ENCODE measurements at regions not wholly inside any gene's neighbourhood (a gene's known extent, or its start where the extent isn't known, plus 50 kb on each side); places are given as distances from the start of the nearest gene placed in this dataset.
"Not testable (repeated sequence)": the region's sequence is repeated elsewhere in the genome, so short reads cannot be mapped to it uniquely, and the experiment has no call there.

DNA sequence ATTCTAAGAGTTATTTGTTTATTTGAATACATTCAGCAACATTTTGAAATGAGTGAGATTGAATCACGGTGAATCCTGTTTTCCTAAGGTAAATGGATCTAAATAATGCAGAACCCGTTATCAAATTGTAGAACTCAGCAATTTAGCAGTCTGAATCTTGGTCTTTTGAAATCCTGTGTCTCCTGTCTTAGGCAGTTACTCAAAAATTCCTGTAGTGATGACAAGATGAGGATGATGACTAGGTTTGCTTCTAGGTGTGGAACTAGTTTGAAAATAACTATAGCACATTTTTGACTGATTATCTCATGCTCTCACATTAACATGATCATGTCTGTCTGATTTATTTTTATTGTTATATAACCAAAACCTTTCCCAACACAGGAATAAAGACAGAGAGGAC lies 115.0 kb downstream of the RAP2B start:
- DNase-seq (ENCODE audit: low spot score): no peak
- Mint-ChIP-seq H3K9me3 (no peaks in the 10 kb centered on the region), H3K4me1 (ENCODE audit: low read depth) (peaks cover 2% of the 10 kb centered on the region), H3K27me3 (ENCODE audit: low read depth) (peaks cover 6% of the 10 kb centered on the region), H3K27ac (no peak overlapping the region), H3K4me3 (no peak overlapping the region), H3K36me3 (ENCODE audit: low read depth) (no peaks in the 10 kb centered on the region)

DNA sequence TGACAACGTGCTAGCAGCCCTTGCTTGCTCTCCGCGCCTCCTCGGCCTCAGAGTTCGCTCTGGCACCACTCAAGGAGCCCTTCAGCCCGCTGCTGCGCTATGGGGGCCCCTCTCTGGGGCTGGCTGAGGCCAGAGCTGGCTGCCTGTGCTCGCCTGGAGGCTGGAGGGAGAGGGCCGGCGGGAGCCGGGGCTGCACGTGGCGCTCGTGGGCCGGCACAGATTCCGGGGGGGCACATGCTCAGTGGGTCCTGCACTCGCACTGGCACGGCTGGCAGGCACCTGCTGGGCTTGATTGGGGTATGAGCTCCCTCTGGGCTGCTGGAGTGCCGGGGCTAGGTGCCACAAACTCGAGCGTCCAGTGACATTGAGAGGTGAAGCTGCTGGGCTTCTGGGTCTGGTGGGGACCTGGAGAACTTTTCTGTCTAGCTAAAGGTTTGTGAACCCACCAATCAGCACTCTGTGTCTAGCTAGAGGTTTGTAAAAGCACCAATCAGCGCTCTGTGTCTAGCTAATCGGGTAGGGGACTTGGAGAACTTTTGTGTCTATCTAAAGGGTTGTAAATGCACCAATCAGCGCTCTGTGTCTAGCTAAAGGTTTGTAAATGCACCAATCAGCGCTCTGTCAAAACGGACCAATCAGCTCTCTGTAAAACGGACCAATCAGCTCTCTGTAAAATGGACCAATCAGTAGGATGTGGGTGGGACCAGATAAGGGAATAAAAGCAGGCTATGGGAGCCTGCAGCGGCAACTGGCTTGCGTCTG lies 119.4 kb downstream of the RAP2B start:
- not testable (repeated sequence) for DNase-seq (ENCODE audit: low spot score); H3K9me3 Mint-ChIP-seq; H3K27ac Mint-ChIP-seq

DNA sequence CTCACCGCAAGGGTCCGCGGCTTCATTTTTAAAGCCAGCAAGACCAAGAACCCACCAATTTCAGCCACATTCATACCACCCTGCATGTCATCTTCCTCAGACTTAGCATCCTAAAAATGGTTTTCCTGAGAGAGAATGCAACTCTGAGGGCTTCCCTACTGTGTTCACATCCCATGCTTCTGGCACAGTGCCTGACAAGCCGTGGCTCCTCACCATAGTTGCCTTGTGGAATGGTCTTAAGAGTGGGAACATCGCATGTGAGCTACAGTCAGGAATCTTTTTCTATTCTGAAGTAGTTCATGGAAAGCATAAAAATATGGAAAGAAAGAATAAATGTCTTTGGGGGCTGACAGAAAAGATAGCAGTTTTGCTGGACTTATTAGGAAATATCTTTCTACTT lies 120.3 kb downstream of the RAP2B start:
- H3K4me1 Mint-ChIP-seq (ENCODE audit: low read depth): peaks cover 22% of the 10 kb centered on the region
- no peak overlapping the region for H3K27ac Mint-ChIP-seq
- no peak overlapping the region for H3K4me3 Mint-ChIP-seq
- H3K36me3 Mint-ChIP-seq (ENCODE audit: low read depth): no peaks in the 10 kb centered on the region
- no peak for DNase-seq (ENCODE audit: low spot score)
- peaks cover 6% of the 10 kb centered on the region for H3K27me3 Mint-ChIP-seq (ENCODE audit: low read depth)
- H3K9me3 Mint-ChIP-seq: no peaks in the 10 kb centered on the region

More for the DNA sequence above, 119.4 kb downstream of the RAP2B start:
- peaks cover 18% of the 10 kb centered on the region for H3K4me1 Mint-ChIP-seq (ENCODE audit: low read depth)
- H3K27me3 Mint-ChIP-seq (ENCODE audit: low read depth); H3K4me3 Mint-ChIP-seq; H3K36me3 Mint-ChIP-seq (ENCODE audit: low read depth): not testable (repeated sequence)

DNA sequence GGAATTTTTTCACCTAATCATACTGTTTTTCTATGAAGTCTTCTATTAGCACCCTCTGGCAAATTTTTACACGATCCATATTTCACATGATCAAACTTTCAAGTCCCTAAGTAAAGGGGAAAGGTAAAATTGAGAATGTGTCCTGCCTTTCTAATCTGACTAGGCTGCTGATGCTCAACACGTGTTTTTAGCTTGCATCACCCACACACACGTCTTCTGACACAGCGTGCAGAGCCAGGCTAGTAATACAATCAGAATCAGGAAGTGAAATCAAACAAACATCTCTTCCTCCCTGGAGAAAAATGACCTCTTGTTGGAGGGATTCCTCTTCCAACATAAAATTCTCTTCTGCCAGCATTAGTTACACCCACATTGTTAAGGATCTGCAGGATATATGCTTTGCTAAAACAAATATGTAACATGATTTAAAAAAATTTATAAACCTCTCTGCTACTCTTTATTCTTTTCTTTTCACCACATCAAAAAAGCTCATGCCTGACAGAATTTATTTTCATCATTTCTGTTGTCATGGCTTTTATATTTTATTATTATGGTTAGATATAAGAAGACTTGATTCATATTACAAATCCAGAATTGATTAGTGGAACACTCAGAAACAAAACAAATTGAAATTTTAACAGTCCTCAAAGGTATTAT lies 122.4 kb downstream of the RAP2B start:
- no peaks in the 10 kb centered on the region for H3K27me3 Mint-ChIP-seq (ENCODE audit: low read depth)
- no peaks in the 10 kb centered on the region for H3K36me3 Mint-ChIP-seq (ENCODE audit: low read depth)
- no peak overlapping the region for H3K4me3 Mint-ChIP-seq
- H3K27ac Mint-ChIP-seq: peak overlapping the region; percentile 80
- DNase-seq (ENCODE audit: low spot score): no peak
- H3K4me1 Mint-ChIP-seq (ENCODE audit: low read depth): peaks cover 34% of the 10 kb centered on the region
- no peaks in the 10 kb centered on the region for H3K9me3 Mint-ChIP-seq

DNA sequence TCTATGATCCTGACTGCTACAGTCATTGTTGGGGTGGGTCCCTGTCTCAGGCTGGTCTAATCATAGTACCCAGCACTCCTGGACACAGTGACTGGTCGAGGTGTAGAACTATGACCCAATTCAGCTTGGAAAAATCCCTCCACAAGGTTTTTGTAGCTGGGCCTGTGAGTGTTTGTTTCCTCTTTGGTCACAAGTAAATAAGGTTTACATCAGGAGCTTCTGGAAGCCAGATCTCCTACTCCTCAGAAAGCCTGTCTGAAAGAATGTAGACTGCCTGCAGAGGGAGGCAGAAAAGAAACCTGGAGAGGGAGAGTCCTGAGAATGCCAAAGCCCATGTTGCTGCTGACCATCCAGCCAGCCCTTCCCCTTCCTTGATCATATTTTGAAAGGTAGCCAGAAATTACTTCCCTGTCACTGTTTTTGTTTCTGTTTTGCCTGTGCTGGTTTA lies 123.2 kb downstream of the RAP2B start:
- H3K4me3 Mint-ChIP-seq: no peak overlapping the region
- peaks cover 39% of the 10 kb centered on the region for H3K4me1 Mint-ChIP-seq (ENCODE audit: low read depth)
- no peak for DNase-seq (ENCODE audit: low spot score)
- H3K27me3 Mint-ChIP-seq (ENCODE audit: low read depth): no peaks in the 10 kb centered on the region
- no peaks in the 10 kb centered on the region for H3K36me3 Mint-ChIP-seq (ENCODE audit: low read depth)
- no peaks in the 10 kb centered on the region for H3K9me3 Mint-ChIP-seq
- H3K27ac Mint-ChIP-seq: no peak overlapping the region

DNA sequence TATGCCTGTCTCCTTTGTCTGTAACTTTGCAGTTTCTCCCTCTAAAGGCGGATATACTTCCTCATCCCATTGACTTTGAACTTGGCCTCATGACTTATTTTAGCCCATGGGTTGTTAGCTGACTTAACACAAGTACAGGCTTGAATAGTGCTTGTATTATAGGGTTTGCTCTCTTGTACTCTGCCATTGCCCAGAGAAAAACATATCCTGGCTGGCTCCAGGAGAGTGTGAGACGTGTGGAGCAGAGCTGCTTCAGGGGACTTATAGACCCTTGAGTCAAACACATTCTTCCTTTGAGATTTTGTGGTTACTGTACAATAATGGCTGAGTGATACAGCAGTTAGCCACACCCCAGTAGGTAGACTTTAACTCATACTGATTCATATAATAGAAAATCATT lies 124.0 kb downstream of the RAP2B start:
- H3K27ac Mint-ChIP-seq: no peak overlapping the region
- no peak overlapping the region for H3K4me3 Mint-ChIP-seq
- no peaks in the 10 kb centered on the region for H3K9me3 Mint-ChIP-seq
- no peaks in the 10 kb centered on the region for H3K27me3 Mint-ChIP-seq (ENCODE audit: low read depth)
- DNase-seq (ENCODE audit: low spot score): no peak
- H3K4me1 Mint-ChIP-seq (ENCODE audit: low read depth): peaks cover 41% of the 10 kb centered on the region
- no peaks in the 10 kb centered on the region for H3K36me3 Mint-ChIP-seq (ENCODE audit: low read depth)

DNA sequence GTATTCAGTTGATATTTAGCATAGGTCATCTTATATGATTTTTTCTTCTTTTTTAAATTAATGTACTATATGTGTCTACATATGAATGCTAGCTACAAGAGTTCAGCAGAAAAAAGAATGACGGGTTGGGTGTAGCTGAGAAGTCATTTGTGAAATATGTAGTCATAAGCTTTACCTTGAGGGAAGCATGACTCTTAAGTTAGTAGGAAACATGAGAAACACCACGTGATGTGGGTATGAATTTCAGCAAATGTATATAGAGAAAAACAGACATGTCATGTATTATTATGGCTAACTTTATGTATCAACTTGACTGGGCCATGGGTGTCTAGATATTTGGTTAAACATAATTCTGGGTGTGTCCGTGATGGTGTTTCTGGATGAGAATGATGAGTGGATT lies 125.0 kb downstream of the RAP2B start:
- H3K36me3 Mint-ChIP-seq (ENCODE audit: low read depth): no peaks in the 10 kb centered on the region
- H3K4me3 Mint-ChIP-seq: no peak overlapping the region
- no peak for DNase-seq (ENCODE audit: low spot score)
- H3K9me3 Mint-ChIP-seq: no peaks in the 10 kb centered on the region
- no peak overlapping the region for H3K27ac Mint-ChIP-seq
- H3K4me1 Mint-ChIP-seq (ENCODE audit: low read depth): peaks cover 45% of the 10 kb centered on the region
- H3K27me3 Mint-ChIP-seq (ENCODE audit: low read depth): no peaks in the 10 kb centered on the region

DNA sequence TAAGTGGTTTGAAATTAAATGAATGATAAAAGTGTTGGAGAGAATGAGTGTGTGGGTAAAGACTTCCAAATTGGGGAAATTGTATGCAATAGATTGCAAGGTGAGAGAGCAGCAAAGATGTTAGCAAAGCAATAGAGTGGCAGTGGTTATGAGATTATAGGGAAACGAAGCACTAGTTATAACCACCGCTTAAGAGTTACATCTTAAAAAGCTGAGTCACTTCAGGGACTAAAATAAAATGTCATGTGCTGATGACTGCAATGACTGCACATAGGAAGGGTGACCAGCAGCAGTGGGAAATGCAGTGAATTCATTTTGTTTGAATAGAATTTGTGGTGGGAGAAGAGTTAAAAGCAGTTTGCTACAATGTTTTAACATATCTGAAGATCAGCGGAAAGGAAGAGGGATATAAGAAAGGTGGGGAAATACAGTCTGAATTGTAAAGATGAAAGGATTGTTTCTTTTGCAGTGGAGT lies 127.3 kb downstream of the RAP2B start:
- Mint-ChIP-seq H3K27ac (no peak overlapping the region), H3K9me3 (no peaks in the 10 kb centered on the region), H3K4me3 (no peak overlapping the region), H3K4me1 (ENCODE audit: low read depth) (peaks cover 41% of the 10 kb centered on the region), H3K36me3 (ENCODE audit: low read depth) (no peaks in the 10 kb centered on the region), H3K27me3 (ENCODE audit: low read depth) (no peaks in the 10 kb centered on the region)
- no peak for DNase-seq (ENCODE audit: low spot score)

DNA sequence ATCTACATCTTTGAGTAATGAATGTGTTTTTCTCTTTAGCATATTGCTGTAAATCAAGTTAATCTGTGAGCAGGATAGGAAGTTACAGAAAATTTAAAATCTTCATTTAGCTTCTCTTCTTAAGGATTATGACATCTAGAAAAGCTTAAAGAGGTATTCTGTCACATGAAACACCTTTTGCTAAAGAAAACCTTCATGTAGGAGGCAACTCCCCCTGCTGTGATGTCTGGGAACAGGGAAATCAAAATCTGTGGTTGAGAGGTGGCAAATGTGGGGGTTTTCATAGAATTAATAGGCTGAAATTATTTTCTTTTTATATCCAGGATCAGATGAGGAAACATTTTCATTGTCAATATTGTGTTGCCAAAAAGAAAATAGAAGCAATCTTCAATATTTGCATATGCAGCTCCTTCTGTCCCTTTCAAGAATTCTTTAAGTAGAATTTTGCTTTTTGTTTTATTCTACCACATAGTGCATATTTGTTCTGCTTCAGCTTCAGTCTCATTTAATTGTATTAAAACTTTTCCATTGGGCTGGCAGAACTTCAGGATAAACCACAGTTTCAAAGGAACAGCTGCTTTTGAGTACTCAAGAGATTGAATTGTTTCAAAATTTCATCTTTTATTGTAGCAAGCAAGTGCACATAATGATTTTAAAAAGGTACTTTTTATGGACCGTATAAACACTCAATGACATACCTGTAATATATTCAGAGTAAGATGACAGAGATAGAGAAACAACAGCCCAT lies 128.4 kb downstream of the RAP2B start:
- Mint-ChIP-seq H3K36me3 (ENCODE audit: low read depth) (no peaks in the 10 kb centered on the region), H3K9me3 (no peaks in the 10 kb centered on the region), H3K4me1 (ENCODE audit: low read depth) (peaks cover 34% of the 10 kb centered on the region), H3K27me3 (ENCODE audit: low read depth) (no peaks in the 10 kb centered on the region), H3K4me3 (no peak overlapping the region), H3K27ac (no peak overlapping the region)
- no peak for DNase-seq (ENCODE audit: low spot score)

DNA sequence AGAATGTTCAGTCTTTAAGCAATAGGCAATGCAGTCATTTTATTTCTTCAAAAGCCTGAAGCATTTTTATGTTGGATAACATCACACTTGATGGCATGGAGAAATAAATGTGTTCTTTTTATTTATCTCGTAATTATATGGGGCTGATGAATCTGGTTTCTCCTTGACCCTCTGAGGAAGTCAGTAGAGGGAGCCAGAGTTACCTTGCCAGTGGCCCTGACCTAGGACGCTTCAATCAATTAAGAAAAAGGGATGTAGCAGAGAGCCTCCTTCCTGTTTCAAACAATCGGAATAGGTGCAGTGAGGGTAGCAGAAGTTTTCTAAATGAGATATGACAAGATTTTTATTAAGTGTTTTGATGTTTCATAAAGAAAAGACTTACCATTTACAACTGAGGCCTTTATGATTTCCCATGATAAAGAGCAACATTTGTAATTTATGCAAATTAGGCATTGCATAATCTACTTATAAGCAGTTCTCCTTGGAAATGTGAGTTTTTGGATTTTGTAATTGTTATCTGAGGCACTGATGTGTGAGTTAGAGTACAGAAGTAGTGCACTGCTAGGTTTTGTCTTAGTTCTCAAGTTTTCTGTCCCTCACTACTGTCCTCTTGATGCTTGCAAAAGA lies 129.1 kb downstream of the RAP2B start:
- peaks cover 28% of the 10 kb centered on the region for H3K4me1 Mint-ChIP-seq (ENCODE audit: low read depth)
- no peak for DNase-seq (ENCODE audit: low spot score)
- H3K36me3 Mint-ChIP-seq (ENCODE audit: low read depth): no peaks in the 10 kb centered on the region
- no peaks in the 10 kb centered on the region for H3K27me3 Mint-ChIP-seq (ENCODE audit: low read depth)
- H3K27ac Mint-ChIP-seq: no peak overlapping the region
- H3K9me3 Mint-ChIP-seq: no peaks in the 10 kb centered on the region
- no peak overlapping the region for H3K4me3 Mint-ChIP-seq

DNA sequence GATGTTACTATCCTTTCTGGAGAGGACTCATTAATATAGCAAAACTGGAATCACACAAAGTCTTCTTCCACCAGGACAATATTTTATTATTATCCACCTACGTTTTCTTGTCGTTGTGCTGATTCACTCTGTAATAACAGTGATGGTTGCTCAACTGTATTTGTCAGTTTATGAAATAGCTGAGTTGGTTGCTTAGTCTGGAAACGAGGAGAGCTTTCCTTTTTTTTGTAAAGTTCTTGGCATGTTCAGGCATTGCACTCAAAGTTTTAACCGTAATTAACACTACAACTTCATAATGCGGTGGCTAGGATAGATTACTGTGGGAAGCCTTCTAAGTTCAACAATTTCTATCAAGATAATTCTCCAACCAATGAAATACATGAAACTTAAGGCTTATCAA lies 131.2 kb downstream of the RAP2B start:
- Mint-ChIP-seq H3K4me3 (no peak overlapping the region), H3K27me3 (ENCODE audit: low read depth) (no peaks in the 10 kb centered on the region), H3K27ac (no peak overlapping the region), H3K36me3 (ENCODE audit: low read depth) (no peaks in the 10 kb centered on the region), H3K4me1 (ENCODE audit: low read depth) (peaks cover 17% of the 10 kb centered on the region), H3K9me3 (no peaks in the 10 kb centered on the region)
- DNase-seq (ENCODE audit: low spot score): no peak

DNA sequence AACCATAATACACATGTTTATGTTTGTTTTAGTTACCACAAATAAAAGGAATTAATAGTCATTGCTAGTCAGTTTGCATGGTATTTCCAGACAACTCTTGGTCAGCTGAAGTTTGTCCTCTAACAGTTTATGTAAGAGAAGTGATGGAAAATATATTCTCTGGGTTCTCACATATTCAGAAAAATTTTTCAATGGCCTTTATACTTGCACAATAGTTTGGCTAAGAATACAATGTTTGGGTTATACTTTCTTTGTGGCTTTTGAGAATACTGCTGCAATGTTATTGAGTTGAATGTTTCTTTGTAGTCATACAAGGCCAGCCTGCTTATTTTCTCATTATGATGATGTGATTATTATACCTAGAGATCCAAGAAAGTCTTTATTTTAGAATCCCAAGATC lies 133.9 kb downstream of the RAP2B start:
- Mint-ChIP-seq H3K27ac (no peak overlapping the region), H3K4me1 (ENCODE audit: low read depth) (peaks cover 4% of the 10 kb centered on the region), H3K4me3 (no peak overlapping the region), H3K36me3 (ENCODE audit: low read depth) (no peaks in the 10 kb centered on the region), H3K27me3 (ENCODE audit: low read depth) (peaks cover 16% of the 10 kb centered on the region), H3K9me3 (no peaks in the 10 kb centered on the region)
- no peak for DNase-seq (ENCODE audit: low spot score)

DNA sequence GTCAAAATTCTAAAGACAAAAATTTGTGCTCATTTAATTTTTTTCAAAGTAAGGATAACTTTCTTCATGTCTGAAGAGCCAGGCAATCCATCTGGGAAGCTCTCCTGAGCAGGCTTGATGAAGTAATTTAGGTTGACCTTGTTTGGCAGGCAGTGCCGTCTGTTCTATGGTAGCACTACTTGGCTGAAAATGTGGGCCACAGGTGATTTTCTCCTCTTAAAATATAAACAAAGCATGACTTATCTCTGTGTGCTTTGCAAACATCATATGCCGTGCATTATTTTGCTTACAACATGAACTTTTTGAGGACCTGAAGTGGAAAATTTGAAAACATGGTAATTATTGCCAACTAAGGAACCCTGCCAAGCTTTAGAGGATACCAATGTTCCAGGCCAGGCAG lies 143.2 kb downstream of the RAP2B start:
- H3K9me3 Mint-ChIP-seq: no peaks in the 10 kb centered on the region
- no peak overlapping the region for H3K4me3 Mint-ChIP-seq
- no peak for DNase-seq (ENCODE audit: low spot score)
- H3K27ac Mint-ChIP-seq: no peak overlapping the region
- no peaks in the 10 kb centered on the region for H3K36me3 Mint-ChIP-seq (ENCODE audit: low read depth)
- H3K4me1 Mint-ChIP-seq (ENCODE audit: low read depth): peaks cover 2% of the 10 kb centered on the region
- H3K27me3 Mint-ChIP-seq (ENCODE audit: low read depth): peaks cover under 1% of the 10 kb centered on the region

DNA sequence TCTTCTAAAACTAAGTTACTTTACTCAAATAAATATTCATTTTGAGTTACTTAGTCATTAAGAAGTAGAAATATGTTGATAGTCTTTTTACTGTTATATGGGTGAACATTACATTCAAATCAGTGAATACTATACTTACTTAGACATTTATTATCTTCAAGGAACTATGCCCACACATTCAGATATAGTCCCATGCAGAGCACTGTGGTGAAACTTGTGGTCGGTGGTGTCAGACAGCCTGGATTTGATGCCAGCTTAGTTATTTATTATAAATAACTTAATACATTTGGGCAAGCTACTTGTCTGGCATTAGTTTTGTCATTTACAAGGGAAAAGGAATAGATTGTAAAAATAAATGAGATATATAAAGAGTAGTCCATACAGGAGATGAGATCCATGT lies 149.5 kb downstream of the RAP2B start:
- Mint-ChIP-seq H3K36me3 (ENCODE audit: low read depth) (no peaks in the 10 kb centered on the region), H3K4me1 (ENCODE audit: low read depth) (peaks cover 9% of the 10 kb centered on the region), H3K27ac (no peak overlapping the region), H3K27me3 (ENCODE audit: low read depth) (no peaks in the 10 kb centered on the region), H3K9me3 (peaks cover 4% of the 10 kb centered on the region), H3K4me3 (no peak overlapping the region)
- no peak for DNase-seq (ENCODE audit: low spot score)

Measured in T-helper 2 cell treated with Interferon-gamma antibody and Interleukin-4, amounts not matched to agents 5 μg/mL and 100 μg/mL, for 36 hours (primary cell).